Sigmoid colon (tissue), 6 donors: ENCODE measurements at regions not wholly inside any gene's neighbourhood (a gene's known extent, or its start where the extent isn't known, plus 50 kb on each side); places are given as distances from the start of the nearest gene placed in this dataset.
"Not testable (repeated sequence)": the region's sequence is repeated elsewhere in the genome, so short reads cannot be mapped to it uniquely, and the experiment has no call there.

Experiments used
- DNase-seq: peaks from one replicate; pipeline ENCODE4 v3.0.0-alpha.2; 2019
- H3K27ac ChIP-seq, 4 donors: fragments of 200-600 bp; sonication (generic); one replicate each; pipeline ENCODE4 v1.5.1; 2016 to 2019; ENCODE audit warnings: mild to moderate bottlenecking in 1 of 4
- H3K27me3 ChIP-seq, 3 donors: fragments of 200-600 bp; sonication (generic); one replicate each; pipeline ENCODE4 v1.5.1; 2019; ENCODE audit warnings: mild to moderate bottlenecking in 1 of 3
- H3K36me3 ChIP-seq, 4 donors: fragments of 200-600 bp; sonication (generic); one replicate each; pipeline ENCODE4 v1.5.1; 2016 to 2019
- H3K4me1 ChIP-seq, 4 donors: fragments of 200-600 bp; sonication (generic); one replicate each; pipeline ENCODE4 v1.5.1; 2017 to 2019
- H3K4me3 ChIP-seq, 4 donors: fragments of 200-600 bp; sonication (generic); one replicate each; pipeline ENCODE4 v1.5.1; 2017 to 2019; ENCODE audit warnings: mild to moderate bottlenecking in 2 of 4, moderate library complexity in 1 of 4
- H3K9me3 ChIP-seq, 4 donors: fragments of 200-600 bp in 3 of 4; sonication (generic) in 3 of 4; one replicate each; pipeline versions ENCODE4 v1.5.1 to v1.6.1; 2013 to 2019
- EP300 ChIP-seq, 4 donors: sonication (generic); formaldehyde crosslinking; IDR thresholded peaks; one replicate each; pipeline ENCODE4 v1.6.1; 2017; ENCODE audit warnings: antibody characterized with exemption in 4 of 4
- POLR2A ChIP-seq, 2 donors: fragments of 450-650 bp; IDR thresholded peaks; one replicate each; pipeline ENCODE4 v1.6.1; 2016; ENCODE audit warnings: antibody characterized with exemption in 2 of 2, mild to moderate bottlenecking in 2 of 2, moderate library complexity in 2 of 2
- POLR2AphosphoS5 ChIP-seq, 4 donors: sonication (generic); formaldehyde crosslinking; IDR thresholded peaks; one replicate each; pipeline ENCODE4 v1.6.1; 2017; ENCODE audit warnings: antibody characterized with exemption in 4 of 4
- WGBS, 2 donors: extraction: QIAGEN DNeasy Blood & Tissue Kit; methylation state at CpG; one replicate each; pipeline ENCODE4 v1.1.7; 2013; 5-methylcytosine and 5-hydroxymethylcytosine counted together
- intact Hi-C: fragments of 100-400 bp; cut with DNase I; formaldehyde crosslinking; loops from one replicate; pipeline ENCODE4 v1.15.1; 2023
- TF ChIP-seq, protein P1 (sequence below), 4 experiments: fragments of 450-650 bp in 3 of 4; fragments of 200-600 bp in 1 of 4; IDR thresholded peaks; one replicate each; pipeline ENCODE4 v1.5.1; 2016 to 2019; ENCODE audit warnings: antibody characterized with exemption in 4 of 4, mild to moderate bottlenecking in 3 of 4, moderate library complexity in 2 of 4
- donor health status: healthy with polysubstance abuse.
- donor health status: healthy.

DNA sequence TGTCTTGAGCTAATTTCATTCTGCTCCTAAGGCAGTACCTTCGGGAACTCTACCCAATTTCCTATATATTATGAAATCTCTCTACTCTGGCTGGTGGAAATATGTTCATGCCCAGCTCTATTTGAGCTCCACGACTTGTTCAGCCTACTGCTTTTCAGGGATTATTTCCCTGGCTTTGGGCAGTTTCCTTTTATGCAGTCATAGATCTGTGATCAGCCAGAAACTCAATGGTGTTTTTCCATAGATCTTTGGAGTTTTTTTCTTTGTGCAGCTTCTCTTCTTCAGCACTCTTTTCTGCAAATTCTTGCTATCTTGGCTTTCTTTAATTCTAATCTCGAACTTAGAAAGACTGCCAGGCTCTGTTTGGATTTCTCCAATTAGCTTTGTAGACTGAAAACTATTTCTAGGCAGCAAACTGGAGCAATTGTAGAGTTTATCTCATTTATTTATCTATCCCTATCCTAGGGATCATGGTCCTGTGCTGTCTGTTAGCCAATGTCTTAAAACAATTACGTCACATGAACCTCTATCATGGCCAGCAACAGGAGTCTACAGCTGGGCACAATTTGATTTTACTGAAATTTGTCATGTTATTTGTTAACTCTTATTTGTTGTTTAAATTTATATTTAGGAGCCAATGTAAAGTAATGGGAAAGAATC lies 328.4 kb downstream of the BCKDHB start:
- WGBS, 2 donors, result 79 to 88% methylated on average over 4 of the region's 4 CpGs
- no peaks in the 10 kb centered on the region for H3K9me3 ChIP-seq
- TF ChIP-seq POLR2AphosphoS5 (IDR thresholded peaks at IDR 0.05), result no peak
- no peak for TF ChIP-seq EP300 (IDR thresholded peaks at IDR 0.05)
- TF ChIP-seq, protein P1, sequence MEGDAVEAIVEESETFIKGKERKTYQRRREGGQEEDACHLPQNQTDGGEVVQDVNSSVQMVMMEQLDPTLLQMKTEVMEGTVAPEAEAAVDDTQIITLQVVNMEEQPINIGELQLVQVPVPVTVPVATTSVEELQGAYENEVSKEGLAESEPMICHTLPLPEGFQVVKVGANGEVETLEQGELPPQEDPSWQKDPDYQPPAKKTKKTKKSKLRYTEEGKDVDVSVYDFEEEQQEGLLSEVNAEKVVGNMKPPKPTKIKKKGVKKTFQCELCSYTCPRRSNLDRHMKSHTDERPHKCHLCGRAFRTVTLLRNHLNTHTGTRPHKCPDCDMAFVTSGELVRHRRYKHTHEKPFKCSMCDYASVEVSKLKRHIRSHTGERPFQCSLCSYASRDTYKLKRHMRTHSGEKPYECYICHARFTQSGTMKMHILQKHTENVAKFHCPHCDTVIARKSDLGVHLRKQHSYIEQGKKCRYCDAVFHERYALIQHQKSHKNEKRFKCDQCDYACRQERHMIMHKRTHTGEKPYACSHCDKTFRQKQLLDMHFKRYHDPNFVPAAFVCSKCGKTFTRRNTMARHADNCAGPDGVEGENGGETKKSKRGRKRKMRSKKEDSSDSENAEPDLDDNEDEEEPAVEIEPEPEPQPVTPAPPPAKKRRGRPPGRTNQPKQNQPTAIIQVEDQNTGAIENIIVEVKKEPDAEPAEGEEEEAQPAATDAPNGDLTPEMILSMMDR (IDR thresholded peaks at IDR 0.05), result no peak
- no peak for TF ChIP-seq POLR2A (IDR thresholded peaks at IDR 0.05)
- H3K4me3 ChIP-seq, result no peak overlapping the region
- intact Hi-C loops, result no loop called here
- H3K27ac ChIP-seq, result no peak overlapping the region
- no peaks in the 10 kb centered on the region for H3K36me3 ChIP-seq
- no peaks in the 10 kb centered on the region for H3K4me1 ChIP-seq
- no peaks in the 10 kb centered on the region for H3K27me3 ChIP-seq
- no peak for DNase-seq

GRCh38 chr6:80433673-80434025 lies 327.2 kb downstream of the BCKDHB start:
- Histone ChIP-seq H3K9me3 (no peaks in the 10 kb centered on the region), H3K27ac (no peak overlapping the region), H3K4me1 (no peaks in the 10 kb centered on the region), H3K27me3 (no peaks in the 10 kb centered on the region), H3K4me3 (no peak overlapping the region), H3K36me3 (no peaks in the 10 kb centered on the region)
- TF ChIP-seq, protein P1 (IDR thresholded peaks at IDR 0.05), result no peak
- TF ChIP-seq POLR2AphosphoS5 (IDR thresholded peaks at IDR 0.05) (no peak), POLR2A (IDR thresholded peaks at IDR 0.05) (no peak), EP300 (IDR thresholded peaks at IDR 0.05) (no peak)
- intact Hi-C loops, result no loop called here
- 77 to 90% methylated on average over 2 of the region's 2 CpGs for WGBS, 2 donors
- no peak for DNase-seq

DNA sequence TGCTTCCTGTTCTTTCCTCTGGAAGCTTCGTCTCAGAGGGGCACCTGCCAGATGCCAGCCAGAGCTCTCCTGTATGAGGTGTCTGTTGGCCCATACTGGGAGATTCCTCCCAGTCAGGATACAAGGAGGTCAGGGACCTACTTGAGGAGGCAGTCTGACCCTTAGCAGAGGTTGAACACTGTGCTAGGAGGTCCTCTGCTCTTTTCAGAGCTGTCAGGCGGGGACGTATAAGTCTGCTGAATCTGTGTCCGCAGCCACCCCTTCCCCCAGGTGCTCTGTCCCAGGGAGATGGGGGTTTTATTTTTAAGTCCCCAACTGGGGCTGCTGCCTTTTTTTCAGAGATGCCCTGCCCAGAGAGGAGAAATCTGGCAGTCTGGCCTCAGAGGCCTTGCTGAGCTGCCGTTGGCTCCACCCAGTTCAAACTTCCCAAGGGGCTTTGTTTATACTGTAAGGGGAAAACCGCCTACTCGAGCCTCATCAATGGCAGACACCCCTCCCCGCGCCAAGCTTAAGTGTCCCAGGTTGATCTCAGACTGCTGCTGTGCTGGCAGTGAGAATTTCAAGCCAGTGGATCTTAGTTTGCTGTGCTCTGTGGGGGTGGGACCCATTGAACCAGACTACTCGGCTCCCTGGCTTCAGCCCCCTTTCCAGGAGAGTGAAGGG lies 326.7 kb downstream of the BCKDHB start:
- intact Hi-C loops, result no loop called here
- no peaks in the 10 kb centered on the region for H3K27me3 ChIP-seq
- WGBS, 2 donors, result 79 to 88% methylated on average over 10 of the region's 10 CpGs
- no peaks in the 10 kb centered on the region for H3K36me3 ChIP-seq
- TF ChIP-seq POLR2AphosphoS5 (IDR thresholded peaks at IDR 0.05) (no peak), EP300 (IDR thresholded peaks at IDR 0.05) (no peak), POLR2A (IDR thresholded peaks at IDR 0.05) (no peak)
- TF ChIP-seq, protein P1 (IDR thresholded peaks at IDR 0.05), result no peak
- no peaks in the 10 kb centered on the region for H3K9me3 ChIP-seq
- no peaks in the 10 kb centered on the region for H3K4me1 ChIP-seq
- H3K4me3 ChIP-seq, result no peak overlapping the region
- DNase-seq, result no peak
- no peak overlapping the region for H3K27ac ChIP-seq

DNA sequence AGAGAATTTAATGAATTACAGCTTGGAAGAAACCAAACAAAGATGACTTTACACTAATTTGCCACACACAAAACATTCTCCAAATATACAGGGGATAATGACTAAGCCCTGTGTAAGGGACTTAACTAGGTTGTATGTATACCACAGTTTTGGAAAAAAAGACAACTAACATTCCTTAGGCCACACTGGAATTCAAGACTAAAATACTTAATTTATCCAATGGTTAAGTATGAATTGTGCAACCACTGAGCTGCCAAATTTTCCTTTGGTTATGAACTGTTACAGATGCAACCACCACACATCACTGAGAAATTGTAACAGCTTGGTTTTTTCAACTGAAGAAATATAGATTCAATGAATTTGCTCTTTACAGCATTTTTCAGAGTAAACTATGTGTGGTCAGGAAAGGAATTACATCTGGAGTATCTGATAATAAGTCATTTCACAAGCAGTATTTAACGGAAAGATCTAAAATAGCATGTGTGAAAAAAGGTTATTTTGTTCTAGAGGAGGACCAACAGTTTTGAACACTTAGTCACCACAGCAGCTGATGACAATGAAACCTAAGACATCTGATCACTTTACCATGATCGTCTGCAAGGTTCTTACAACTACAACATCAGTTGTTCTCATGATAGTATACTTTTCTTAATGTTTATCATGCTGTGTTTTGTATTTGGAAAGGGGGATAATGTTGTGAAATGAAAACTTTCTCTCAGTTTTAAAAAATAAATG lies 318.8 kb downstream of the BCKDHB start:
- no peak overlapping the region for H3K4me3 ChIP-seq
- DNase-seq, result no peak
- WGBS, 2 donors, result 81 to 83% methylated on average over 2 of the region's 2 CpGs
- TF ChIP-seq EP300 (IDR thresholded peaks at IDR 0.05), result no peak
- TF ChIP-seq POLR2AphosphoS5 (IDR thresholded peaks at IDR 0.05), result no peak
- intact Hi-C loops, result no loop called here
- no peak overlapping the region for H3K27ac ChIP-seq
- no peaks in the 10 kb centered on the region for H3K27me3 ChIP-seq
- peaks cover 0 to 13% (median 5%) of the 10 kb centered on the region in 4 donors for H3K9me3 ChIP-seq
- no peaks in the 10 kb centered on the region for H3K36me3 ChIP-seq
- H3K4me1 ChIP-seq, result no peaks in the 10 kb centered on the region

GRCh38 chr6:80411486-80411885 lies 305.0 kb downstream of the BCKDHB start:
- no peak overlapping the region for H3K27ac ChIP-seq
- no peak for DNase-seq
- intact Hi-C loops, result no loop called here
- no peaks in the 10 kb centered on the region for H3K27me3 ChIP-seq
- no peak overlapping the region for H3K4me3 ChIP-seq
- H3K9me3 ChIP-seq, result peaks cover 0 to 3% (median 0%) of the 10 kb centered on the region in 4 donors
- H3K4me1 ChIP-seq, result no peaks in the 10 kb centered on the region
- no peak for TF ChIP-seq POLR2AphosphoS5 (IDR thresholded peaks at IDR 0.05)
- no peak for TF ChIP-seq EP300 (IDR thresholded peaks at IDR 0.05)
- TF ChIP-seq, protein P1 (IDR thresholded peaks at IDR 0.05), result no peak
- no peak for TF ChIP-seq POLR2A (IDR thresholded peaks at IDR 0.05)
- WGBS, 2 donors, result 95% methylated on average over 8 of the region's 8 CpGs
- H3K36me3 ChIP-seq, result no peaks in the 10 kb centered on the region

- H3K9me3 ChIP-seq, H3K27ac ChIP-seq, H3K4me1 ChIP-seq, intact Hi-C loops, DNase-seq, H3K36me3 ChIP-seq, H3K27me3 ChIP-seq, H3K4me3 ChIP-seq: not testable (repeated sequence)
- whole genome bisulfite sequencing, 2 donors, result 97 to 99% methylated on average over 2 of the region's 2 CpGs
Observed at GRCh38 chr6:80407976-80408375, 301.5 kb downstream of the BCKDHB start.
